Fibroblast of lung (primary cell): ENCODE measurements at regions not wholly inside any gene's neighbourhood (a gene's known extent, or its start where the extent isn't known, plus 50 kb on each side); places are given as distances from the start of the nearest gene placed in this dataset.

ENCODE experiments used
- DNase-seq, 2 donors: peaks; one replicate each; pipeline versions ENCODE4 v3.0.0 to v3.0.0-alpha.2; 2010; ENCODE audit warnings: low read depth in 2 of 2
- H2AFZ ChIP-seq: 2 replicates; pipeline ENCODE4 v1.5.1; 2012; ENCODE audit warnings: low read length, control low read depth, inconsistent platforms
- H3K27ac ChIP-seq: 2 replicates; pipeline ENCODE4 v1.5.1; 2011; ENCODE audit warnings: low read length, control low read depth; ENCODE audit not compliant: insufficient read depth
- H3K27me3 ChIP-seq: 2 replicates; pipeline ENCODE4 v1.5.1; 2011; ENCODE audit warnings: mild to moderate bottlenecking, low read length; ENCODE audit not compliant: control insufficient read depth, insufficient read depth
- H3K36me3 ChIP-seq: 2 replicates; pipeline ENCODE4 v1.5.1; 2011; ENCODE audit warnings: low read length; ENCODE audit not compliant: control insufficient read depth, insufficient read depth
- H3K4me1 ChIP-seq: 2 replicates; pipeline ENCODE4 v1.5.1; 2011; ENCODE audit warnings: low read length; ENCODE audit not compliant: control insufficient read depth, insufficient read depth; ENCODE audit errors: extremely low read depth
- H3K4me2 ChIP-seq: 2 replicates; pipeline ENCODE4 v1.5.1; 2011; ENCODE audit warnings: low read length, control low read depth; ENCODE audit not compliant: insufficient read depth; ENCODE audit errors: extremely low read depth
- H3K4me3 ChIP-seq, 4 experiments: fragments of 200-600 bp in 1 of 4; sonication (generic) in 1 of 4; replicated peaks in 1 of 4; 2 replicates each; pipeline ENCODE4 v1.5.1; 2011 to 2016; ENCODE audit warnings: low read length in 4 of 4, low read depth in 3 of 4, mild to moderate bottlenecking in 3 of 4, control low read depth in 2 of 4, inconsistent platforms in 1 of 4, mixed read lengths in 1 of 4; ENCODE audit not compliant: insufficient read depth in 1 of 4; ENCODE audit errors: control extremely low read depth in 1 of 4
- H3K79me2 ChIP-seq: 2 replicates; pipeline ENCODE4 v1.5.1; 2012; ENCODE audit warnings: mild to moderate bottlenecking, low read length, inconsistent platforms; ENCODE audit not compliant: control insufficient read depth, insufficient read depth
- H3K9ac ChIP-seq: 2 replicates; pipeline ENCODE4 v1.5.1; 2011; ENCODE audit warnings: mild to moderate bottlenecking, low read length, control low read depth; ENCODE audit not compliant: insufficient read depth
- H3K9me3 ChIP-seq: 2 replicates; pipeline ENCODE4 v1.5.1; 2012; ENCODE audit warnings: low read depth, low read length; ENCODE audit not compliant: control insufficient read depth, insufficient read depth
- H4K20me1 ChIP-seq: 2 replicates; pipeline ENCODE4 v1.5.1; 2011; ENCODE audit warnings: low read length; ENCODE audit not compliant: control insufficient read depth, insufficient read depth; ENCODE audit errors: extremely low read depth
- CTCF ChIP-seq, 2 donors: IDR thresholded peaks in 1 of 2; conservative IDR thresholded peaks in 1 of 2; 1 replicate in 1 of 2; 2 replicates in 1 of 2; pipeline ENCODE4 v1.5.1; 2011 to 2012; ENCODE audit warnings: low read length in 2 of 2, control low read depth in 1 of 2, inconsistent platforms in 1 of 2, low read depth in 1 of 2, mild to moderate bottlenecking in 1 of 2
- EZH2 ChIP-seq: IDR thresholded peaks from 2 replicates; pipeline ENCODE4 v1.5.1; 2012; ENCODE audit warnings: low read length, control low read depth, mild to moderate bottlenecking; ENCODE audit errors: missing control alignments

- H3K4me1 ChIP-seq = no peaks in the 10 kb centered on the region
- no peaks in the 10 kb centered on the region for H3K27me3 ChIP-seq
- no peaks in the 10 kb centered on the region for H3K79me2 ChIP-seq
- no peak for DNase-seq
- no peaks in the 10 kb centered on the region for H4K20me1 ChIP-seq
- no peak overlapping the region for H3K4me3 ChIP-seq
- no peaks in the 10 kb centered on the region for H3K36me3 ChIP-seq
- no peak overlapping the region for H2AFZ ChIP-seq
- H3K9me3 ChIP-seq = no peaks in the 10 kb centered on the region
- TF ChIP-seq CTCF (conservative IDR thresholded peaks at IDR 0.05 in 1 of 2, IDR thresholded peaks at IDR 0.05 in 1 of 2; ENCODE audit: low read depth in 1 of 2, low read length in 2 of 2) (no peak), EZH2 (no peak)
- H3K9ac ChIP-seq = no peak overlapping the region
- no peak overlapping the region for H3K27ac ChIP-seq
- no peak overlapping the region for H3K4me2 ChIP-seq
Observed at GRCh38 chrX:115901241-115901640, 269.3 kb upstream of the AGTR2 start.

- no peaks in the 10 kb centered on the region for H3K27me3 ChIP-seq
- TF ChIP-seq CTCF (conservative IDR thresholded peaks at IDR 0.05 in 1 of 2, IDR thresholded peaks at IDR 0.05 in 1 of 2; ENCODE audit: low read depth in 1 of 2, low read length in 2 of 2) = no peak
- no peak overlapping the region for H3K27ac ChIP-seq
Observed at GRCh38 chrX:115902995-115903394, 267.5 kb upstream of the AGTR2 start.

GRCh38 chrX:115906276-115906675 lies 264.3 kb upstream of the AGTR2 start:
- Histone ChIP-seq H3K36me3 (no peaks in the 10 kb centered on the region), H3K79me2 (no peaks in the 10 kb centered on the region), H3K9ac (no peak overlapping the region), H3K4me2 (no peak overlapping the region), H2AFZ (no peak overlapping the region), H3K27me3 (no peaks in the 10 kb centered on the region), H3K4me1 (no peaks in the 10 kb centered on the region), H3K4me3 (no peak overlapping the region), H4K20me1 (no peaks in the 10 kb centered on the region), H3K9me3 (no peaks in the 10 kb centered on the region), H3K27ac (no peak overlapping the region)
- TF ChIP-seq EZH2 (no peak), CTCF (conservative IDR thresholded peaks at IDR 0.05 in 1 of 2, IDR thresholded peaks at IDR 0.05 in 1 of 2; ENCODE audit: low read depth in 1 of 2, low read length in 2 of 2) (no peak)
- DNase-seq = no peak

More at GRCh38 chrX:115902995-115903394, 267.5 kb upstream of the AGTR2 start:
- H3K4me3 ChIP-seq = no peak overlapping the region
- no peaks in the 10 kb centered on the region for H3K79me2 ChIP-seq
- H3K9ac ChIP-seq = no peak overlapping the region
- H3K36me3 ChIP-seq = no peaks in the 10 kb centered on the region
- H3K4me1 ChIP-seq = no peaks in the 10 kb centered on the region
- H2AFZ ChIP-seq = no peak overlapping the region
- no peaks in the 10 kb centered on the region for H3K9me3 ChIP-seq
- no peak for DNase-seq
- H3K4me2 ChIP-seq = no peak overlapping the region
- H4K20me1 ChIP-seq = no peaks in the 10 kb centered on the region
